Activated naive CD8-positive, alpha-beta T cell treated with anti-CD3 and anti-CD28 coated beads, Interleukin-2, amount 50 U/mL, for 24 hours (primary cell): ENCODE measurements at regions not wholly inside any gene's neighbourhood (a gene's known extent, or its start where the extent isn't known, plus 50 kb on each side); places are given as distances from the start of the nearest gene placed in this dataset.

Source experiments
- ATAC-seq: fragments of 150-1000 bp; cut with Tn5 transposase; one replicate; pipeline ENCODE4 v1.10.0; 2021
- DNase-seq: peaks from one replicate; pipeline ENCODE4 v3.0.0; 2021
- H3K27ac Mint-ChIP-seq: one replicate; pipeline ENCODE4 v1.8.0; 2021; ENCODE audit warnings: mild to moderate bottlenecking, mixed read lengths
- H3K27me3 Mint-ChIP-seq: one replicate; pipeline ENCODE4 v1.8.0; 2021; ENCODE audit warnings: mixed read lengths
- H3K36me3 Mint-ChIP-seq: one replicate; pipeline ENCODE4 v1.8.0; 2021; ENCODE audit warnings: low read depth, mixed read lengths
- H3K4me1 Mint-ChIP-seq: one replicate; pipeline ENCODE4 v1.8.0; 2021; ENCODE audit warnings: mixed read lengths
- H3K4me3 Mint-ChIP-seq: one replicate; pipeline ENCODE4 v1.8.0; 2021; ENCODE audit warnings: mild to moderate bottlenecking, moderate library complexity, mixed read lengths
- H3K9me3 Mint-ChIP-seq: one replicate; pipeline ENCODE4 v1.8.0; 2021; ENCODE audit warnings: mixed read lengths

DNA sequence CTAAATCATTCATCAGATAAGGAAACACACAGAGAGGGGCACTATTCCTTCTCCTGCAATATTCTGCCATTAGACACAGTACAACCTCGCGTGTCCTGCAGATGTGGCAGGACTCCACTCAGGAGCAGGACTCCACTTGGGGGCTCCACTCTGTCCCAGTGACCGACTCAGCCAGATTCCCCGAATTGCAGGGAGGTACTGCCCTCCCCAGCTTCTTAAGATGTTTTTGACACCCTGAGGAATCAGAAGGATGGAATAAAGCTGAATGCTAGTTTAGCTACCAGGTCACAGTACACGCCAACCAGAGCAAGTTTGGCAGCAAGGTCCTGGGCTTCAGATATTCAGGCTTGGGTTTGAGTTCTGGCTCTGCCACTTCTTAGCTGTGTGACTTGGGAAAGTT, 99.3 kb upstream of the USP47 start:
- Mint-ChIP-seq H3K27me3 (peaks cover 27% of the 10 kb centered on the region), H3K4me3 (no peak overlapping the region), H3K36me3 (no peaks in the 10 kb centered on the region), H3K4me1 (no peaks in the 10 kb centered on the region), H3K27ac (no peak overlapping the region), H3K9me3 (no peaks in the 10 kb centered on the region)
- no peak for ATAC-seq
- DNase-seq = no peak

DNA sequence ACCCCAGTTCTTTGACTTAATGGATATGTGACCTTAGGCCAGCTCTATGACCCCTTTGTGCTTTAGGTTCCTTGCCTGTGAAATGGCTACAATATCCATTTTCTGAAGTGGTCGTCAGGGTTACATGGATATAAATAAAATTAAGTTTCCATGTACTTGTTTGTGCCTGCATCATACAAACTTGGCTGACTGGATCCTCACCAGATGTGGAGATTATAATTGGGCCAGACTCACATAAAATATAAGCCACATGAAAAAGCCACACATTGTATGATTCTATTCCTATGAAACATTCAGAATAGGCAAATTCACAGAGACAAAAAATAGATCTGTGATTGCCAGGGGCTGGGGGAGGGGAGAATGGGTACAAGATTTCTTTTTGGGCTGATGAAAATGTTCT, 100.9 kb upstream of the USP47 start:
- H3K9me3 Mint-ChIP-seq = no peaks in the 10 kb centered on the region
- no peak for ATAC-seq

DNA sequence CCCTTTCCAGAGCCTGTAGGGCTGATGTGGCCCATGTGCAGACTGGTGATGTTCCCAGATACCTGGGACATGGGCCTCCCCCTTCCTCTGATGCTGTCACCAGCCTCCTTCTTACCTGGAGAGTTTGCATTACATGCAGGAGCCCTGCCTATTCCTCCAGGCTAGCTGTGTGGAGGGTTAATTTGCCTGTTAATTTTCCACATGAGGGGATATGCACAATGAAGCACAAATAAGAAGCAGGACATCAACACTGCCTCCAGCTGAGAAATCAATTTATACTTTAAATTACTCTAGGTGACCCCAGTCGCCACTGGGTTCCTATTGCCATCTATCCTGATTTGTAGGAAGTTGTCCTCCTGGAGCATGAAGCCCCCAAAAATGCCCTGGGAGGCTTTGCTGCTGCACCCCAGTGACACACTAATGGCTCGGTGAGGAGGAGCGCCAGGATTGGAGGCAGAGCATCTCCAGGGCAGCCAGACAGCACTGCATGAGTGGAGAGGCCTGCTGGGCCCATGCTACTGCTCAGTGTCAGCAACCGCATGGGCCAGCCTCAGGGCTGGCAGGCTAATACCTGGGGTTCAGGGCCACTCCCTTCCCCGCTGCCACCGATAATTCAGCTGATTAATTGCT, 101.6 kb upstream of the USP47 start:
- Mint-ChIP-seq H3K27ac (no peak overlapping the region), H3K4me1 (no peaks in the 10 kb centered on the region), H3K4me3 (no peak overlapping the region), H3K27me3 (peaks cover 26% of the 10 kb centered on the region), H3K9me3 (no peaks in the 10 kb centered on the region), H3K36me3 (no peaks in the 10 kb centered on the region)
- DNase-seq (no peak), ATAC-seq (no peak)

More for the DNA sequence above, 100.9 kb upstream of the USP47 start:
- Mint-ChIP-seq H3K36me3 (no peaks in the 10 kb centered on the region), H3K27ac (no peak overlapping the region), H3K27me3 (peaks cover 26% of the 10 kb centered on the region), H3K4me1 (no peaks in the 10 kb centered on the region), H3K4me3 (no peak overlapping the region)
- DNase-seq = no peak

DNA sequence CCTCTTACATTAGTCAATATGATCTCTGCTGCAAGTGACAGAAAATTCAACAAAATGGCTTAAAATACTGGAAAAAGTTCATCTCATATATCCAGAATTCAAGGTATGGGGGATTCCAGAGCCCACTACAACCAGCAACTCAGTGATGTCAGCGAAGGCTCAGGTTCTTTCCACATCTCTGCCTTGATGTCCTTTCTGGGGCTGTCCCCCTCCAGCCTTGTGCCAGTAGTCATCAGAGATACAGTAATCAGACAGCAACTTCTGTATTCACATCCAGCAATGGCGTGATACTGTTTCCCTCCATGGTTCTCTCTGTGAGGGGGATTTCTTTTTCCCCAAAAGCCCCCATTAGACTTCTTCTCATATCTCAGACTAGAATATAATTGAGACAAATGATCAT, 103.4 kb upstream of the USP47 start:
- DNase-seq (no peak), ATAC-seq (no peak)
- H3K27me3 Mint-ChIP-seq = peaks cover 22% of the 10 kb centered on the region
- H3K27ac Mint-ChIP-seq = no peak overlapping the region
- H3K4me3 Mint-ChIP-seq = no peak overlapping the region
- no peaks in the 10 kb centered on the region for H3K36me3 Mint-ChIP-seq
- H3K4me1 Mint-ChIP-seq = no peaks in the 10 kb centered on the region
- H3K9me3 Mint-ChIP-seq = no peaks in the 10 kb centered on the region

DNA sequence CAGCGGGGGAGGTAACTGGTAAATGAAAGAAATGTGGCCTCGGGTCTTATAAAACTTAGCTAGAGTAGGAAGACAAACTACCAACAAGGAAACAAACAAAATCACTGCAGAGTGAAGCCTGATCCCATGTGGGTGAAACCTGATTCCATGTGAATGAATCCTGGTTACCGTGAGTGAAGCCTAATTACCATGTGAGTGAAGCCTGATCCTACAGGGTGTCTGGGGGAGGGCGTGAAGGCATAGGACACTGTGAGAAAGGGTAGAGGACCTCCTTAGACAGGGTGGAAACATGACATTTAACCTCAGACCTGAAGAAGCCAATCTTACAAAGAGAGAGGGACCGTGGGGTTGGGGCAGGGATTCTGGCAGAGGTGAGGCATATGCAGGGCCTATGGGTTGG, 106.2 kb upstream of the USP47 start:
- no peak for ATAC-seq
- H3K4me1 Mint-ChIP-seq = no peaks in the 10 kb centered on the region
- peaks cover 16% of the 10 kb centered on the region for H3K27me3 Mint-ChIP-seq
- DNase-seq = no peak
- H3K27ac Mint-ChIP-seq = no peak overlapping the region
- H3K9me3 Mint-ChIP-seq = no peaks in the 10 kb centered on the region
- H3K36me3 Mint-ChIP-seq = no peaks in the 10 kb centered on the region
- H3K4me3 Mint-ChIP-seq = no peak overlapping the region

DNA sequence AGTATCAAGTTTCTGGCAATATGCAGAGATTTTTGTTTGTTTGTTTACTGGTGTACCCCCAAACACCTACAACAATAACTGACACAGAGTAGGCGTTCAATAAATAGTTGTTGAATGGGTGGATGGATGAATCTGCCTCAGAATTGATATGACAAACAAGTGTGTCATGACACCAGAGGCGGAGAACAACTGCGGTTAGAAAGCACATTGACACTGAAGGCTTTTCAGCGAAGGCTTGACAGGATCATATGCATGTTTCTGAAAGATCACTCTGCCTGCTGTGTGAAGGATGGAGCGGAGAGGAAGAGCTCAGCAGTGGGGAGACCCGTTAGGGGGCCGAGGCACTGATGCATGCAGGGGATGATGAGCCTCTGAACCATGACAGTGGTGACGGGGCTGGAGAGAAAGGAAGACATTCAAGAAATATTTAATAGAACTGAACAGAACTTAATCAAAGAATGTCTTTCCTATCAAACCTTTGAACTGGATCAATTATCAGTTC, 108.5 kb upstream of the USP47 start:
- DNase-seq (no peak), ATAC-seq (no peak)
- H3K27ac Mint-ChIP-seq = no peak overlapping the region
- H3K4me3 Mint-ChIP-seq = no peak overlapping the region
- peaks cover 12% of the 10 kb centered on the region for H3K27me3 Mint-ChIP-seq
- no peaks in the 10 kb centered on the region for H3K4me1 Mint-ChIP-seq
- H3K9me3 Mint-ChIP-seq = no peaks in the 10 kb centered on the region
- no peaks in the 10 kb centered on the region for H3K36me3 Mint-ChIP-seq

DNA sequence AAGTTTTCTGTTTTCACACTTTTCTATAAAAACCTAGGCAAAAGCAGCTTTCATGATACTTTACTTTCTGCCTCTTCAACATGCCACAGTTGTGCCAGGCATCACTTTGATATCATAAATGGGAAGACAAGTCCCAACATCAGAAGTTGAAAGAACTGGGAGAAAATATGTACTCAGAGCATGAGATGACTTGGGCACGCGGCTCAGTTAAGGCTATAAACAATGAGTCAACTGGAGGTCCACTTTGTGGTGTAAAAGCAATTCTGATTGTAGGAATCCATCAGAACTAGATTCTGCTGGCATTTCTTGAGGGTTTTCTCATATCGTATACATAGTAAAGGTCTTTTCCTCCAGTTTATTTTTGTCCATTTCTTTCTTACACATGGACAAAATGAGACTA, 109.7 kb upstream of the USP47 start:
- no peaks in the 10 kb centered on the region for H3K4me1 Mint-ChIP-seq
- DNase-seq (no peak), ATAC-seq (no peak)
- peaks cover 10% of the 10 kb centered on the region for H3K27me3 Mint-ChIP-seq
- no peaks in the 10 kb centered on the region for H3K36me3 Mint-ChIP-seq
- H3K27ac Mint-ChIP-seq = no peak overlapping the region
- no peaks in the 10 kb centered on the region for H3K9me3 Mint-ChIP-seq
- no peak overlapping the region for H3K4me3 Mint-ChIP-seq

DNA sequence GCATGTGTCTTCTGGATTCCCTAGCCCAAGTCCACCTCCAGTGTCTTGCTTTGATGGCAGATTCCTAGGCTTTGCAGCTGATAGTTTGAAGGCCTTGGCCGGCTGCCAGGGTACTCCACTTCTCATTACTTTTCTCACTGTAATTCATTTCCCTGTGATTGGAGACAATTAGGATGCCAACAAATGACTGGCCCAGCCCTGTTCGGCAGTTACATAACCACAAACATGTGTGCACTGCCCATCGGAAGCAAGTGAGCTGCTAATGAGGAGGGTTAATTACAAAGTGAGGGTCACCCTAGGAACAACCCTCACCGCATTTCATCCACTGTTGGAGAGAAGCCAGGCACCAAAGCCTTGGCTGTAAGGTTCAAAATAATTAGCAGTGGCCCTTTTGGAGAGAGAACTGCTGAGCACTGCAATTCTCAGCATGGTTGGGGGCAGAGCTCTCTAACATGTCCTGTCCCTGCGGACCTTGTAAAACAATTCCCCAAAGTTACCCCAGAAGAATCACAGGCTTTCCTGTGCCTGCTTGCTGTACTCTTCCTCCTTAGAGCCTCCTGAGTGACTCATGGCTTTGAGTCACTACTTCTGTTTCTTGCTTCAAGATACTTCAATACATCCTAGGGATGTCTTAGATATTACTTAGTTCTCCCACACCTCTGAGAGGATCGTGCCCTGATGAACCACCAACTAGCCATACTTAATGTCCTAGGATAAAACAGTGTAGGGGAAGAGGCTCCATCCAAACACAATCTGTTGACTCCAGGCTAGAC, 109.7 kb upstream of the GALNT18 start:
- H3K36me3 Mint-ChIP-seq = no peaks in the 10 kb centered on the region
- no peak overlapping the region for H3K4me3 Mint-ChIP-seq
- ATAC-seq (peak; percentile 40), DNase-seq (no peak)
- peaks cover 13% of the 10 kb centered on the region for H3K27me3 Mint-ChIP-seq
- no peaks in the 10 kb centered on the region for H3K9me3 Mint-ChIP-seq
- no peak overlapping the region for H3K27ac Mint-ChIP-seq
- no peaks in the 10 kb centered on the region for H3K4me1 Mint-ChIP-seq

DNA sequence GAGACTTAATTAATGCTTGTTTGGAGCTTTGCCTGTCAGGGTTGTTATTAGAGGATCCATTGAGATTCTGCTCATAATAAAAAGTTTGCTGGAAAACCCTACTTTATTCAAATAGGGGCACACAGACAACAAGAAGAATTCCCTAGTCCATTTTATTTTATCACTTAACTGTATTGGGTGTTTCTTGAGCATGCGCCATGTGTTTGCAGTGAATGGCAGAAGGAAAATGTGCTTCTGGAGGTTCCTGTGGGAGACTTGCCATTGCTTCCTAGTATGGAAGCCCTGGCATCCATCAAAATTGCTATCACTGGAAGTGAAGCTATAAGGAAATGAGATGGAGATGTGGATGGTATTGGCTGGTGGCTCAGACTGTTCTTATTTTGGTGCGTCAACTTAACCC, 106.6 kb upstream of the GALNT18 start:
- H3K4me3 Mint-ChIP-seq = no peak overlapping the region
- H3K4me1 Mint-ChIP-seq = no peaks in the 10 kb centered on the region
- no peaks in the 10 kb centered on the region for H3K36me3 Mint-ChIP-seq
- ATAC-seq = no peak
- peaks cover 17% of the 10 kb centered on the region for H3K27me3 Mint-ChIP-seq
- no peaks in the 10 kb centered on the region for H3K9me3 Mint-ChIP-seq
- no peak overlapping the region for H3K27ac Mint-ChIP-seq
- no peak for DNase-seq

DNA sequence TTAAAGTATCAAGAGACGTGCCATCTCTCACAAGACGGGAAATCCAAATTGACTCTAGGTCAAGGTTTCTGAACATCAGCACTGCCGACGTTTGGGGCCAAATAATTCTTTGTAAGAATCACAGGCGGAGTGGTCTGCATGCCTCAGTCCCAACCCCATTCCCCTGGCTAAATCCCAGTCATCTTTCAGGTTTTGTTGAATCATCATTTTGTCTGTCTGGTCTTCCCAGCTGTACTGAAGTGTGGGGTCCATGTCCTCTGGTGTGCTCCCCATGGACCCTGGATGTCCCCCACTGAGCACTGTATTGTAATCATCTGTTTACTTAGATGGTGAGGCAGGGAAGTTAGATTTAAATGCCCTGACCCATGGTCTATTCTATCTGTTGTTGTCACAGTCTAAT, 103.6 kb upstream of the GALNT18 start:
- H3K4me3 Mint-ChIP-seq = no peak overlapping the region
- peaks cover 3% of the 10 kb centered on the region for H3K9me3 Mint-ChIP-seq
- ATAC-seq = no peak
- DNase-seq = no peak
- H3K27me3 Mint-ChIP-seq = peaks cover 15% of the 10 kb centered on the region
- H3K4me1 Mint-ChIP-seq = no peaks in the 10 kb centered on the region
- H3K27ac Mint-ChIP-seq = no peak overlapping the region
- H3K36me3 Mint-ChIP-seq = no peaks in the 10 kb centered on the region

DNA sequence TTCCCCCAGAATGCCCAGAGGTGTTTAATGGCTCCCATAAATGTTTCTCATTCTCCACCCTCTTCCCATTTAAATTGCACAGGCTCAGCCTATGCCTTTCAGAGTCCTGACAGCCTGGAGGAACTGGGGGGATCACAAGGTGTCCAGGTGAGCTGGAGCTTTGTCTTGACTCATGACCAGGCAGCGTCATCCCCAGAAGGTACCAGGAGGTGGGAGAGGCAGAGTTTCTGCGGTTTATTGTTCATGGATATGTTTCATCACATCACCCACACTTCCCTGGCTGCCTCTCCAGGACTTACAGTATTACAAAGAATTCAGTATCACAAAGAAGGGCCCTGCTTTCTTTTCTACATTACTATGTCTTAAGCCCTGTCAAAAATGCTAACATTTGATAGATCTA, 103.2 kb upstream of the GALNT18 start:
- peaks cover 4% of the 10 kb centered on the region for H3K9me3 Mint-ChIP-seq
- no peaks in the 10 kb centered on the region for H3K36me3 Mint-ChIP-seq
- DNase-seq (no peak), ATAC-seq (no peak)
- no peaks in the 10 kb centered on the region for H3K4me1 Mint-ChIP-seq
- H3K27ac Mint-ChIP-seq = no peak overlapping the region
- no peak overlapping the region for H3K4me3 Mint-ChIP-seq
- H3K27me3 Mint-ChIP-seq = peaks cover 15% of the 10 kb centered on the region

DNA sequence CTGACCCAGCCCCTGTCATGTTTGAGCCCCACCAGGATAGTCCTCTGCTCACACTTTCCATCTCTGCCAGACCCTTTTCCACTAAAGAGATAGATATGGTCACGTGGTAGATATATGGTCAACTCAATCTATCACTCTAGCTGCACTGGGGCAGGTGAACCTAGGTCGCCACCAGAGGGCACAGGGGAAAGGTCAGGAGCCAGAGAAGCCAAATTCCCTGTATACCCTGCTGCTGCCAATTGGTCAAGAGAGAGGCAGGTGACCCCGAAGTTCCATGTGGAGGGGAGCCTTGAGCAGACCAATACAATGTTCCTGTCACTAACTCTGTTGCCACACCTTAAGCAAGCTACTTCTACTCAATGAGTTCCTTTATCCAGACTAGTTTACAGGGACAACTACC, 101.1 kb upstream of the GALNT18 start:
- DNase-seq (no peak), ATAC-seq (no peak)
- no peak overlapping the region for H3K4me3 Mint-ChIP-seq
- no peaks in the 10 kb centered on the region for H3K36me3 Mint-ChIP-seq
- no peaks in the 10 kb centered on the region for H3K4me1 Mint-ChIP-seq
- H3K9me3 Mint-ChIP-seq = peaks cover 6% of the 10 kb centered on the region
- H3K27me3 Mint-ChIP-seq = peaks cover 15% of the 10 kb centered on the region
- H3K27ac Mint-ChIP-seq = no peak overlapping the region

DNA sequence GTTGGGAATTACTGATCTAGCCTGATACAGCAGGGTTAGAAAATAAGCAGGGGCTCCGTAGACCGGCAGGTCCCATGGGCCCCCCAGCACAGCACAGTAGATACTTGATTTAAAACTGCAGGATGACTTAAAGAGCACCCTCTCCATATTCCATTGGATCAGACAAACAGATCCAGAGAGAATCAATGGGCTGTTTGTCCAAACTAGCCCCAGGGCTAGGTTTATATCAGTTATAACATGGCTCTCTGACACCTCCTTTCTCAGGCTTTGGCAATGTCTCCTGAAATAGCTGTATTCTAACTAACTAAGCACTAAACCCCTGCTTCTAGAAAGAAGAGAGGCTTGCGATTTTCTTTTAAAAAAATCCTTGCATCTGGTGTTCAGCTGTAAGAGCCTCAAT, 100.4 kb upstream of the GALNT18 start:
- peaks cover 13% of the 10 kb centered on the region for H3K27me3 Mint-ChIP-seq
- H3K36me3 Mint-ChIP-seq = no peaks in the 10 kb centered on the region
- ATAC-seq = no peak

DNA sequence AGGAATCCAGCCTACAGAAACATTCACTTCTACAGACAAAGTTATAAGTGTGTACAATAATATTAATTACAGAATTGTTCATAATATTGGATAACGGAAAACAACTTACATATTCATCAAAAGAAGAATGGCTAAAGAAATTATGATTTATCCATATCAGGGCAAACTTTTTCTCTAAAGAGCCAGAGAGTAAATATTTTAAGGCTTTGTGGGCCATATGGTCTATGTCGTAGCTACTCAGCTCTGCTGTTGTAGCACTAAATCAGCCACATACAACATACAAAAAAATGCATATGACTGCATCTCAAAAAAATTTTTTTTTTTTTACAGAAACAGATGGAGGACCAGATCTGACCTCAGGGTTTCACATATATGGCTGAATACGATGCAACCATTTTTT, 96.7 kb upstream of the GALNT18 start:
- Mint-ChIP-seq H3K27me3 (peaks cover 15% of the 10 kb centered on the region), H3K9me3 (peaks cover 16% of the 10 kb centered on the region)
- no peak for DNase-seq

More for the DNA sequence above, 100.4 kb upstream of the GALNT18 start:
- no peak overlapping the region for H3K27ac Mint-ChIP-seq
- DNase-seq = no peak
- H3K4me3 Mint-ChIP-seq = no peak overlapping the region
- peaks cover 7% of the 10 kb centered on the region for H3K9me3 Mint-ChIP-seq
- H3K4me1 Mint-ChIP-seq = no peaks in the 10 kb centered on the region

DNA sequence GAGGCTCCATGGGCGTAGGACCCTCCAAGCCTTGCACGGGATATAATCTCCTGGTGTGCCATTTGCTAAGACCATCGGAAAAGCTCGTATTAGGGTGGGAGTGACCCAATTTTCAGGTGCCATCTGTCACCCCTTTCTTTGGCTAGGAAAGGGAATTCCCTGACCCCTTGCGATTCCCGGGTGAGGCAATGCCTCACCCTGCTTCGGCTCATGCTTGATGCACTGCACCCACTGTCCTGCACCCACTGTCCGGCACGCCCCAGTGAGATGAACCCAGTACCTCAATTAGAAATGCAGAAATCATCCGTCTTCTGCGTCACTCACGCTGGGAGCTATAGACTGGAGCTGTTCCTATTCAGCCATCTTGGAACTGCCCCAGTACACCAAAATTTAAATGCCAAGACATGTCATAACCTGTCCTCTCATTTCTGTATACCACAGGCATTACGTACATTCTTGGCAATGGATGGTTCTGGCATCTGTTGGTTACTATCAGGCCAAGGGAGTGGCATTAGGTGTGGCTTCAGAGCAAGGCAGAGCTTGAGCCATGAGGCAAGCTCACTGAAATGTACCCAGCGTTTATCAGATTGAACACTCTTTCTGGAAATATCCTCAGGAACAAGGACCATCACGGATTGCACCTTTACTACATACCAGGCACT, 95.4 kb upstream of the GALNT18 start:
- peaks cover 16% of the 10 kb centered on the region for H3K9me3 Mint-ChIP-seq
- no peak overlapping the region for H3K4me3 Mint-ChIP-seq
- ATAC-seq (no peak), DNase-seq (no peak)
- no peak overlapping the region for H3K27ac Mint-ChIP-seq
- H3K27me3 Mint-ChIP-seq = peaks cover 10% of the 10 kb centered on the region
- no peaks in the 10 kb centered on the region for H3K36me3 Mint-ChIP-seq
- no peaks in the 10 kb centered on the region for H3K4me1 Mint-ChIP-seq

More for the DNA sequence above, 96.7 kb upstream of the GALNT18 start:
- H3K4me1 Mint-ChIP-seq = no peaks in the 10 kb centered on the region
- H3K36me3 Mint-ChIP-seq = no peaks in the 10 kb centered on the region
- H3K27ac Mint-ChIP-seq = no peak overlapping the region
- ATAC-seq = no peak
- no peak overlapping the region for H3K4me3 Mint-ChIP-seq
